ENCODE measurements at regions not wholly inside any gene's neighbourhood (a gene's known extent, or its start where the extent isn't known, plus 50 kb on each side); places are given as distances from the start of the nearest gene placed in this dataset.

GRCh38 chr11:129637983-129638776 lies 177.5 kb upstream of the TMEM45B start:
- TF ChIP-seq CTCF (IDR thresholded peaks at IDR 0.05) (no peak), EP300 (IDR thresholded peaks at IDR 0.05) (no peak), POLR2A (IDR thresholded peaks at IDR 0.05; ENCODE audit: low read depth) (no peak)

Data from esophagus muscularis mucosa (tissue), 4 donors.